Mammary epithelial cell (primary cell): ENCODE measurements at regions not wholly inside any gene's neighbourhood (a gene's known extent, or its start where the extent isn't known, plus 50 kb on each side); places are given as distances from the start of the nearest gene placed in this dataset.

ENCODE experiments used
- CTCF ChIP-seq, 2 donors: IDR thresholded peaks in 1 of 2; conservative IDR thresholded peaks in 1 of 2; 2 replicates each; pipeline ENCODE4 v1.5.1; 2011 to 2012; ENCODE audit warnings: inconsistent platforms in 2 of 2, low read length in 2 of 2, mild to moderate bottlenecking in 2 of 2, control low read depth in 1 of 2, low read depth in 1 of 2; ENCODE audit not compliant: insufficient read depth in 1 of 2; ENCODE audit errors: extremely low read depth in 1 of 2
- EZH2 ChIP-seq: IDR thresholded peaks from 2 replicates; pipeline ENCODE4 v1.6.1; 2012; ENCODE audit warnings: low read length, inconsistent platforms, borderline replicate concordance

GRCh38 chr14:94677747-94678146, 65.6 kb downstream of the SERPINA3 start:
- TF ChIP-seq CTCF (conservative IDR thresholded peaks at IDR 0.05 in 1 of 2, IDR thresholded peaks at IDR 0.05 in 1 of 2; ENCODE audit: extremely low read depth in 1 of 2, insufficient read depth in 1 of 2, low read depth in 1 of 2, low read length in 2 of 2) (no peak), EZH2 (no peak)
